Liver (tissue), 8 donors: ENCODE measurements at regions not wholly inside any gene's neighbourhood (a gene's known extent, or its start where the extent isn't known, plus 50 kb on each side); places are given as distances from the start of the nearest gene placed in this dataset.

Source experiments
- DNase-seq: peaks from one replicate; pipeline ENCODE4 v3.0.0-alpha.2; 2017; ENCODE audit warnings: low spot score
- H3K27ac ChIP-seq, 2 donors: one replicate each; pipeline ENCODE4 v1.7.0; 2013; ENCODE audit warnings: inconsistent platforms in 2 of 2, low read length in 2 of 2, control low read depth in 1 of 2, low read depth in 1 of 2, mild to moderate bottlenecking in 1 of 2
- H3K27me3 ChIP-seq, 4 donors: one replicate each; pipeline versions ENCODE4 v1.6.1 to v1.7.0; 2013; ENCODE audit warnings: low read length in 3 of 4, inconsistent platforms in 1 of 4, mild to moderate bottlenecking in 1 of 4, moderate library complexity in 1 of 4; ENCODE audit not compliant: control insufficient read depth in 4 of 4, insufficient read depth in 4 of 4
- H3K36me3 ChIP-seq, 4 donors: one replicate each; pipeline versions ENCODE4 v1.6.1 to v1.7.0; 2013; ENCODE audit warnings: low read length in 3 of 4, mild to moderate bottlenecking in 3 of 4, low read depth in 1 of 4, moderate library complexity in 1 of 4; ENCODE audit not compliant: control insufficient read depth in 4 of 4, insufficient read depth in 3 of 4
- H3K4me1 ChIP-seq, 4 donors: one replicate each; pipeline versions ENCODE4 v1.6.1 to v1.7.0; 2013; ENCODE audit warnings: low read length in 3 of 4, mild to moderate bottlenecking in 3 of 4, moderate library complexity in 1 of 4; ENCODE audit not compliant: control insufficient read depth in 4 of 4, insufficient read depth in 4 of 4
- H3K4me3 ChIP-seq, 3 donors: one replicate each; pipeline versions ENCODE4 v1.6.1 to v1.7.0; 2013; ENCODE audit warnings: low read length in 3 of 3, control low read depth in 1 of 3, low read depth in 1 of 3, mild to moderate bottlenecking in 1 of 3
- H3K9ac ChIP-seq, 2 donors: one replicate each; pipeline ENCODE4 v1.7.0; 2013; ENCODE audit warnings: low read length in 2 of 2, mild to moderate bottlenecking in 2 of 2, moderate library complexity in 2 of 2, control low read depth in 1 of 2, low read depth in 1 of 2
- H3K9me3 ChIP-seq, 4 donors: one replicate each; pipeline versions ENCODE4 v1.6.1 to v1.7.0; 2013; ENCODE audit warnings: low read length in 3 of 4; ENCODE audit not compliant: control insufficient read depth in 4 of 4
- CTCF ChIP-seq: fragments of 150-350 bp; IDR thresholded peaks from 2 replicates; pipeline ENCODE4 v1.5.1; 2017; ENCODE audit warnings: improper control_type of control experiment, low read depth, low read length; ENCODE audit not compliant: missing input control
- EGR1 ChIP-seq, 2 donors: IDR thresholded peaks; 2 replicates each; pipeline ENCODE4 v1.6.1; 2016 to 2018; ENCODE audit warnings: antibody characterized with exemption in 2 of 2, low read depth in 2 of 2
- FOXA1 ChIP-seq: IDR thresholded peaks from 2 replicates; pipeline ENCODE4 v1.6.1; 2016; ENCODE audit warnings: antibody characterized with exemption
- GABPA ChIP-seq, 2 donors: IDR thresholded peaks in 1 of 2; conservative IDR thresholded peaks in 1 of 2; 2 replicates each; pipeline ENCODE4 v1.6.1; 2016; ENCODE audit warnings: antibody characterized with exemption in 2 of 2, mild to moderate bottlenecking in 1 of 2, moderate library complexity in 1 of 2
- HNF4G ChIP-seq: IDR thresholded peaks from 2 replicates; pipeline ENCODE4 v1.6.1; 2016; ENCODE audit warnings: antibody characterized with exemption
- JUND ChIP-seq, 2 donors: IDR thresholded peaks; 2 replicates each; pipeline ENCODE4 v1.6.1; 2016; ENCODE audit warnings: antibody characterized with exemption in 2 of 2
- MAX ChIP-seq: IDR thresholded peaks from 2 replicates; pipeline ENCODE4 v1.6.1; 2016; ENCODE audit warnings: antibody characterized with exemption
- NR2F2 ChIP-seq: IDR thresholded peaks from 2 replicates; pipeline ENCODE4 v1.6.1; 2016; ENCODE audit warnings: antibody characterized with exemption
- RAD21 ChIP-seq, 2 donors: IDR thresholded peaks; 2 replicates each; pipeline ENCODE4 v1.6.1; 2016; ENCODE audit warnings: antibody characterized with exemption in 2 of 2, mild to moderate bottlenecking in 2 of 2
- RXRA ChIP-seq, 2 donors: IDR thresholded peaks; 2 replicates each; pipeline ENCODE4 v1.6.1; 2017 to 2018; ENCODE audit warnings: antibody characterized with exemption in 2 of 2, mild to moderate bottlenecking in 1 of 2
- SP1 ChIP-seq: IDR thresholded peaks from 2 replicates; pipeline ENCODE4 v1.6.1; 2018; ENCODE audit warnings: antibody characterized with exemption, mild to moderate bottlenecking
- TAF1 ChIP-seq: conservative IDR thresholded peaks from 2 replicates; pipeline ENCODE4 v1.6.1; 2016; ENCODE audit warnings: antibody characterized with exemption, mild to moderate bottlenecking
- ZBTB33 ChIP-seq: IDR thresholded peaks from 2 replicates; pipeline ENCODE4 v1.6.1; 2016; ENCODE audit warnings: antibody characterized with exemption
- WGBS: extraction: QIAGEN DNeasy Blood & Tissue Kit; methylation state at CpG from one replicate; pipeline ENCODE4 v1.1.7; 2013; 5-methylcytosine and 5-hydroxymethylcytosine counted together
- TF ChIP-seq, protein P1 (sequence below): IDR thresholded peaks from 2 replicates; pipeline ENCODE4 v1.6.1; 2016; ENCODE audit warnings: antibody characterized with exemption
- donor health status: healthy.
- donor health status: healthy.
- donor health status: healthy.
- donor health status: healthy.
- donor health status: healthy.

GRCh38 chr20:4095639-4096038 lies 53.0 kb upstream of the SMOX start:
- Histone ChIP-seq H3K27ac (no peak overlapping the region), H3K36me3 (no peaks in the 10 kb centered on the region), H3K4me1 (no peaks in the 10 kb centered on the region), H3K9me3 (peaks cover 0 to 4% (median under 1%) of the 10 kb centered on the region in 4 donors), H3K9ac (no peak overlapping the region), H3K4me3 (no peak overlapping the region), H3K27me3 (no peaks in the 10 kb centered on the region)
- no peak for DNase-seq
- TF ChIP-seq GABPA (IDR thresholded peaks at IDR 0.05 in 1 of 2, conservative IDR thresholded peaks at IDR 0.05 in 1 of 2) (no peak), MAX (no peak), EGR1 (IDR thresholded peaks at IDR 0.05; ENCODE audit: low read depth in 2 of 2) (no peak), SP1 (no peak), HNF4G (no peak)
- 52% methylated on average over 2 of the region's 2 CpGs for WGBS

DNA sequence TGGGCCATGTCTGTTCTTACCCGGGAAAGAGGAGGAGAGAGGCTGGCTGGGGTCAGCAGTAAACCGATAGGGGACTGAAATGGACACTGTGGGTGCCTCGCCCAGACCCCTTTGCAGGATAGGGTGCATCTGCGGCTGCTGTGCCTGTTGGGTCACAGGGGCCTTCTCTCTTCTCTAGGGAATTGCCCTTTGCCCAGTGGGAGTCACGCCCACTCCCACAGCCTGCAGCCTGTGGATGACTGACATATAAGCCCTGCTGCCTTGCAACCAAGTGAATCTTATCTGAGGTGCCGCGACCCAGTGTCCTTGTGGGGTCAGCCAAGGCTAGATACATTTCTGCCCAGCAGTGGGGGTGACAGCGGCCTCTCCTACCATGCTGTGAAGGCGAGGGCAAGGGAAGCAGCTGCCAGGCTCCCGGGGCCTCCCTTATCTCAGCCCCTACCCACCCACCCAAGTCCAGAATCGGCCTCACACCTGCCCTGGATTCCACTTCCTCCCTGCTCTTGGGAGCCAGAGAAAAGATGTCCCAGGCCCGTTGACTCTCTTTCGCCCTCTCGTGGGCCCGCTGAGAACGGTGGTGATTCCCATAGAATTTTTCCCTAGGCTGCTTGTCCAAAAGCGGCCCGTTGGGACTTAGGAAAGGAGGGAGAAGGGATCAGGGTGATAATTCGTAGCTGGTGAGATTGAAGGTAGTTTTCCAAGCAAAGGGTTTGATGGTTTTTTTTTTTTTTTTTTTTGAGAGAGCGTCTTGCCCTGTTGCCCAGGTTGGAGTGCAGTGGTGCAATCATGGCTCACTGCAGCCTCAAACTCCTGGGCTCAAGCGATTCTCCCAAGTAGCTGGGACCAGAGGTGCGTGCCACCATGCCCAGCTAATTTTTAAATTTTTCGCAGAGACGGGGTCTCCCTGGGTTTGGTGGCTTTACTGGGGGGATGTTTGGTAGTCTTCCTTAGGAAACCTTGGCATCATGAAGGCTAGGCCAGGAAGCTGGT lies 56.8 kb upstream of the SMOX start:
- no peaks in the 10 kb centered on the region for H3K27me3 ChIP-seq
- peak; percentile 78 for DNase-seq
- H3K9ac ChIP-seq = no peak overlapping the region
- WGBS = 39% methylated on average over 24 of the region's 24 CpGs
- no peaks in the 10 kb centered on the region for H3K4me1 ChIP-seq
- no peaks in the 10 kb centered on the region for H3K36me3 ChIP-seq
- no peak overlapping the region for H3K27ac ChIP-seq
- peaks cover 0 to 4% (median under 1%) of the 10 kb centered on the region in 4 donors for H3K9me3 ChIP-seq
- H3K4me3 ChIP-seq = no peak overlapping the region
- peak; percentile 59 for TF ChIP-seq CTCF
- TF ChIP-seq, protein P1, sequence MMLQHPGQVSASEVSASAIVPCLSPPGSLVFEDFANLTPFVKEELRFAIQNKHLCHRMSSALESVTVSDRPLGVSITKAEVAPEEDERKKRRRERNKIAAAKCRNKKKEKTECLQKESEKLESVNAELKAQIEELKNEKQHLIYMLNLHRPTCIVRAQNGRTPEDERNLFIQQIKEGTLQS = no peak
- TF ChIP-seq RAD21 (IDR thresholded peaks at IDR 0.05) = peak; percentile 63 to 79
- no peak for TF ChIP-seq SP1
- no peak for TF ChIP-seq EGR1 (IDR thresholded peaks at IDR 0.05; ENCODE audit: low read depth in 2 of 2)

DNA sequence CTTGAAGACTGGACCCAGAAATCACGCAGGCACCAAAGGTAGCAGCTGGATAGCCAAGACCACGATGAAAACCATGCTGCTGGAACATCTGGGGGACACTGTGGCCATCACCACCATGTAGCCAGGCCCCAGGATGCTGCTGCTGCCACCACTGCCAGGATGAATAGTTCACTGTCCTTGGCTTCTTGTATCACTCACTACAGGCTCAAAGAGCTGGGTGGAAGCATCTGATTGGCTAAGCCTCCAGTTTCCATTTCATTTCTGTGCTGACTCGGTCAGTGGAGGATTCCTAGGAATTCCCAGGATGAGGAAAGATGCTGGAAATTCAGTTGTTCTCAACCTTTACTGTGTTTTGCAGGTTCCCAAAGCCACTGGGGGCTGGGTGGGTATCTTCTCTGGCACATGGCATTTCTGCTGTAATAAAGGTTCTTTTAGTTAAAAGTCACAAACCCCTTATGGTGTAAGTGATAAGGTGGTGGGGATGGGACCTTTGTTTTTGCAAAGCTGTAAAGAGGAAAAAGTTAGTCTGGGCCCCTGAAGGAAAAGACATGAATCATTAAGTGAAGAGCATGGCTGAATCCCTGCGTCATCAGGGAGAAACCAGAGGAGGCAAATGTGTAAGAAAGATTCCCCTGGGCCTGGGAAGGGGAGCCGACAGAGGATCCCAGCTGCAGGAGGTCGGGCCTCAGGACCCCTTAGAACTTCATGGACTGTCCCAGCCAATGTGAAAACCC lies 57.7 kb upstream of the SMOX start:
- DNase-seq = no peak
- WGBS = 71% methylated on average over 6 of the region's 6 CpGs
- TF ChIP-seq HNF4G = no peak
- no peak for TF ChIP-seq FOXA1
- TF ChIP-seq NR2F2 = no peak
- TF ChIP-seq MAX = no peak
- TF ChIP-seq TAF1 = no peak
- TF ChIP-seq JUND (IDR thresholded peaks at IDR 0.05) = no peak
- TF ChIP-seq CTCF = no peak
- no peak for TF ChIP-seq EGR1 (IDR thresholded peaks at IDR 0.05; ENCODE audit: low read depth in 2 of 2)
- no peak for TF ChIP-seq RAD21 (IDR thresholded peaks at IDR 0.05)
- TF ChIP-seq SP1 = no peak
- TF ChIP-seq ZBTB33 = no peak
- no peak for TF ChIP-seq RXRA (IDR thresholded peaks at IDR 0.05)
- no peak overlapping the region for H3K9ac ChIP-seq
- H3K9me3 ChIP-seq = peaks cover 0 to 3% (median under 1%) of the 10 kb centered on the region in 4 donors
- H3K4me1 ChIP-seq = no peaks in the 10 kb centered on the region
- no peak overlapping the region for H3K4me3 ChIP-seq
- no peaks in the 10 kb centered on the region for H3K36me3 ChIP-seq
- no peak overlapping the region for H3K27ac ChIP-seq
- no peaks in the 10 kb centered on the region for H3K27me3 ChIP-seq
